Lower leg skin (tissue), 4 donors: ENCODE measurements at regions not wholly inside any gene's neighbourhood (a gene's known extent, or its start where the extent isn't known, plus 50 kb on each side); places are given as distances from the start of the nearest gene placed in this dataset.

Experiments used
- DNase-seq, 2 donors: peaks; one replicate each; pipeline ENCODE4 v3.0.0-alpha.2; 2019; ENCODE audit warnings: low spot score in 2 of 2
- H3K4me3 ChIP-seq: fragments of 200-600 bp; sonication (generic); 2 replicates; pipeline ENCODE4 v1.5.1; 2017; ENCODE audit warnings: mild to moderate bottlenecking, low read depth; ENCODE audit not compliant: poor library complexity, severe bottlenecking
- CTCF ChIP-seq, 3 donors: fragments of 450-650 bp; IDR thresholded peaks; one replicate each; pipeline ENCODE4 v1.5.1; 2016; ENCODE audit warnings: antibody characterized with exemption in 3 of 3, mild to moderate bottlenecking in 3 of 3, moderate library complexity in 2 of 3
- POLR2A ChIP-seq, 2 donors: fragments of 450-650 bp; IDR thresholded peaks; one replicate each; pipeline ENCODE4 v1.6.1; 2016 to 2017; ENCODE audit warnings: antibody characterized with exemption in 2 of 2, mild to moderate bottlenecking in 1 of 2, moderate library complexity in 1 of 2
- WGBS, 2 donors: methylation state at CpG; one replicate each; pipeline ENCODE4 v1.1.5; 2018; 5-methylcytosine and 5-hydroxymethylcytosine counted together
- intact Hi-C: fragments of 100-400 bp; cut with DNase I; formaldehyde crosslinking; loops from one replicate; pipeline ENCODE4 v1.15.0; 2023; ENCODE audit warnings: low total_unique reads

- H3K4me3 ChIP-seq, result no peak overlapping the region
- no peak for DNase-seq
- intact Hi-C loops, result no loop called here
- TF ChIP-seq CTCF (IDR thresholded peaks at IDR 0.05) (no peak), POLR2A (IDR thresholded peaks at IDR 0.05) (no peak)
- WGBS, 2 donors, result 77 to 85% methylated on average over 2 of the region's 2 CpGs
These were observed 379.7 kb downstream of the MAT2B start for GRCh38 chr5:163885117-163885516.

- TF ChIP-seq CTCF (IDR thresholded peaks at IDR 0.05) (no peak), POLR2A (IDR thresholded peaks at IDR 0.05) (no peak)
- no peak overlapping the region for H3K4me3 ChIP-seq
- 65 to 90% methylated on average over 2 of the region's 2 CpGs for WGBS, 2 donors
- DNase-seq, result no peak
- intact Hi-C loops, result no loop called here
These were observed 382.4 kb downstream of the MAT2B start for GRCh38 chr5:163887854-163888253.

GRCh38 chr5:163888366-163888765 lies 382.9 kb downstream of the MAT2B start:
- TF ChIP-seq POLR2A (IDR thresholded peaks at IDR 0.05) (no peak), CTCF (IDR thresholded peaks at IDR 0.05) (no peak)
- no peak for DNase-seq
- no peak overlapping the region for H3K4me3 ChIP-seq
- WGBS, 2 donors, result 84 to 88% methylated on average over 4 of the region's 4 CpGs
- intact Hi-C loops, result no loop called here

- intact Hi-C loops, result no loop called here
- no peak overlapping the region for H3K4me3 ChIP-seq
- TF ChIP-seq POLR2A (IDR thresholded peaks at IDR 0.05) (no peak), CTCF (IDR thresholded peaks at IDR 0.05) (no peak)
- no peak for DNase-seq
These were observed 383.9 kb downstream of the MAT2B start for GRCh38 chr5:163889369-163889768.

- TF ChIP-seq POLR2A (IDR thresholded peaks at IDR 0.05), result no peak
- TF ChIP-seq CTCF (IDR thresholded peaks at IDR 0.05), result no peak
- 78 to 88% methylated on average over 2 of the region's 2 CpGs for WGBS, 2 donors
- no peak for DNase-seq
- no peak overlapping the region for H3K4me3 ChIP-seq
- intact Hi-C loops, result no loop called here
These were observed 384.8 kb downstream of the MAT2B start for GRCh38 chr5:163890261-163890660.

GRCh38 chr5:163893281-163893680 lies 387.9 kb downstream of the MAT2B start:
- WGBS, 2 donors, result 80 to 94% methylated on average over 2 of the region's 2 CpGs
- intact Hi-C loops, result no loop called here

More at GRCh38 chr5:163893281-163893680, 387.9 kb downstream of the MAT2B start:
- H3K4me3 ChIP-seq, result no peak overlapping the region
- no peak for DNase-seq
- no peak for TF ChIP-seq POLR2A (IDR thresholded peaks at IDR 0.05)
- TF ChIP-seq CTCF (IDR thresholded peaks at IDR 0.05), result no peak
